ENCODE measurements at regions not wholly inside any gene's neighbourhood (a gene's known extent, or its start where the extent isn't known, plus 50 kb on each side); places are given as distances from the start of the nearest gene placed in this dataset.

- no peak for DNase-seq
- Histone ChIP-seq H3K27me3 (ENCODE audit: control insufficient read depth in 1 of 2, insufficient read depth in 2 of 2, low read length in 2 of 2) (peaks cover 4% of the 10 kb centered on the region in 2 experiments), H3K4me3 (ENCODE audit: low read length) (no peak overlapping the region), H3K4me1 (ENCODE audit: insufficient read depth, low read length) (no peaks in the 10 kb centered on the region), H3K36me3 (ENCODE audit: insufficient read depth, low read length) (no peaks in the 10 kb centered on the region), H3K9me3 (ENCODE audit: control insufficient read depth in 1 of 2, insufficient read depth in 1 of 2, low read length in 2 of 2) (no peaks in the 10 kb centered on the region), H3K27ac (ENCODE audit: low read depth in 1 of 2, low read length in 2 of 2) (no peak overlapping the region)
- no peak for ATAC-seq (ENCODE audit: poor library complexity)
- ChIA-PET POLR2A (no interaction called here), CTCF (no interaction called here)
- H3K27ac Mint-ChIP-seq = no peak overlapping the region
- intact Hi-C loops (cut with DNase I, micrococcal nuclease) = no loop called here
- no peak for TF ChIP-seq CTCF (IDR thresholded peaks at IDR 0.05)
- no peaks in the 10 kb centered on the region for H3K36me3 Mint-ChIP-seq (ENCODE audit: low read depth)
- no peaks in the 10 kb centered on the region for H3K4me1 Mint-ChIP-seq (ENCODE audit: low read depth)
- H3K27me3 Mint-ChIP-seq = peaks cover 6% of the 10 kb centered on the region
- H3K9me3 Mint-ChIP-seq = no peaks in the 10 kb centered on the region
- H3K4me3 Mint-ChIP-seq = no peak overlapping the region
Observed at GRCh38 chr6:1461207-1461606, 71.8 kb downstream of the FOXF2 start.

GRCh38 chr6:1461736-1462135 is 72.4 kb downstream of the FOXF2 start:
- H3K27me3 ChIP-seq (ENCODE audit: control insufficient read depth in 1 of 2, insufficient read depth in 2 of 2, low read length in 2 of 2) = peaks cover 4% of the 10 kb centered on the region in 2 experiments
- POLR2A ChIA-PET = no interaction called here

GRCh38 chr6:1463275-1463674 is 73.9 kb downstream of the FOXF2 start:
- no peaks in the 10 kb centered on the region for H3K4me1 ChIP-seq (ENCODE audit: insufficient read depth, low read length)
- no peaks in the 10 kb centered on the region for H3K36me3 Mint-ChIP-seq (ENCODE audit: low read depth)
- TF ChIP-seq CTCF (IDR thresholded peaks at IDR 0.05) = no peak
- no peaks in the 10 kb centered on the region for H3K4me1 Mint-ChIP-seq (ENCODE audit: low read depth)
- peaks cover 4% of the 10 kb centered on the region in 2 experiments for H3K27me3 ChIP-seq (ENCODE audit: control insufficient read depth in 1 of 2, insufficient read depth in 2 of 2, low read length in 2 of 2)
- peaks cover 13% of the 10 kb centered on the region for H3K27me3 Mint-ChIP-seq
- no peak overlapping the region for H3K27ac ChIP-seq (ENCODE audit: low read depth in 1 of 2, low read length in 2 of 2)
- H3K9me3 Mint-ChIP-seq = no peaks in the 10 kb centered on the region
- H3K36me3 ChIP-seq (ENCODE audit: insufficient read depth, low read length) = no peaks in the 10 kb centered on the region
- intact Hi-C loops (cut with DNase I, micrococcal nuclease) = no loop called here
- H3K4me3 Mint-ChIP-seq = no peak overlapping the region
- POLR2A ChIA-PET = no interaction called here
- H3K4me3 ChIP-seq (ENCODE audit: low read length) = no peak overlapping the region
- ATAC-seq (ENCODE audit: poor library complexity) = no peak
- no peaks in the 10 kb centered on the region for H3K9me3 ChIP-seq (ENCODE audit: control insufficient read depth in 1 of 2, insufficient read depth in 1 of 2, low read length in 2 of 2)
- no peak for DNase-seq
- no peak overlapping the region for H3K27ac Mint-ChIP-seq
- CTCF ChIA-PET = no interaction called here

More at GRCh38 chr6:1461736-1462135, 72.4 kb downstream of the FOXF2 start:
- Histone ChIP-seq H3K4me1 (ENCODE audit: insufficient read depth, low read length) (no peaks in the 10 kb centered on the region), H3K4me3 (ENCODE audit: low read length) (no peak overlapping the region), H3K9me3 (ENCODE audit: control insufficient read depth in 1 of 2, insufficient read depth in 1 of 2, low read length in 2 of 2) (no peaks in the 10 kb centered on the region), H3K36me3 (ENCODE audit: insufficient read depth, low read length) (no peaks in the 10 kb centered on the region), H3K27ac (ENCODE audit: low read depth in 1 of 2, low read length in 2 of 2) (no peak overlapping the region)
- CTCF ChIA-PET = no interaction called here
- no peaks in the 10 kb centered on the region for H3K36me3 Mint-ChIP-seq (ENCODE audit: low read depth)
- DNase-seq = no peak
- H3K27me3 Mint-ChIP-seq = peaks cover 6% of the 10 kb centered on the region
- H3K4me3 Mint-ChIP-seq = no peak overlapping the region
- intact Hi-C loops (cut with DNase I, micrococcal nuclease) = no loop called here
- H3K9me3 Mint-ChIP-seq = no peaks in the 10 kb centered on the region
- no peak overlapping the region for H3K27ac Mint-ChIP-seq
- H3K4me1 Mint-ChIP-seq (ENCODE audit: low read depth) = no peaks in the 10 kb centered on the region
- ATAC-seq (ENCODE audit: poor library complexity) = no peak
- no peak for TF ChIP-seq CTCF (IDR thresholded peaks at IDR 0.05)

All from CD4-positive, alpha-beta T cell (primary cell).